Osteoblast (primary cell): ENCODE measurements at regions not wholly inside any gene's neighbourhood (a gene's known extent, or its start where the extent isn't known, plus 50 kb on each side); places are given as distances from the start of the nearest gene placed in this dataset.
A peak's percentile ranks its signal among the peaks of the same experiment; 100 is the strongest.

Experiments
- DNase-seq: peaks from one replicate; pipeline ENCODE4 v3.0.0; 2011; ENCODE audit warnings: low spot score, mixed read lengths; ENCODE audit not compliant: insufficient read length; ENCODE audit errors: missing footprints
- H2AFZ ChIP-seq: 2 replicates; pipeline ENCODE4 v1.6.0; 2011; ENCODE audit warnings: mild to moderate bottlenecking, low read length
- H3K27ac ChIP-seq: 2 replicates; pipeline ENCODE4 v1.5.1; 2011; ENCODE audit warnings: mild to moderate bottlenecking, low read depth, low read length, moderate library complexity
- H3K27me3 ChIP-seq: 2 replicates; pipeline ENCODE4 v1.6.0; 2012; ENCODE audit warnings: mild to moderate bottlenecking, control low read depth, inconsistent platforms, low read length, moderate library complexity; ENCODE audit not compliant: insufficient read depth
- H3K36me3 ChIP-seq: 2 replicates; pipeline ENCODE4 v1.5.1; 2011; ENCODE audit warnings: mild to moderate bottlenecking, low read length, control low read depth, moderate library complexity; ENCODE audit not compliant: insufficient read depth
- H3K4me1 ChIP-seq: 2 replicates; pipeline ENCODE4 v1.5.1; 2011; ENCODE audit warnings: mild to moderate bottlenecking, low read length, control low read depth, moderate library complexity; ENCODE audit not compliant: insufficient read depth
- H3K4me2 ChIP-seq: 2 replicates; pipeline ENCODE4 v1.6.0; 2011; ENCODE audit warnings: mild to moderate bottlenecking, low read length; ENCODE audit not compliant: insufficient read depth
- H3K4me3 ChIP-seq: fragments of 200-600 bp; sonication (generic); 3 replicates; pipeline ENCODE4 v1.5.1; 2012; ENCODE audit warnings: mild to moderate bottlenecking, low read length, inconsistent platforms; ENCODE audit not compliant: insufficient read depth
- H3K79me2 ChIP-seq: 2 replicates; pipeline ENCODE4 v1.6.0; 2012; ENCODE audit warnings: mild to moderate bottlenecking, low read length, control low read depth, inconsistent platforms; ENCODE audit not compliant: insufficient read depth
- H3K9me3 ChIP-seq: 2 replicates; pipeline ENCODE4 v1.5.1; 2011; ENCODE audit warnings: low read depth, low read length, control low read depth
- H4K20me1 ChIP-seq: 2 replicates; pipeline ENCODE4 v1.6.0; 2012; ENCODE audit warnings: mild to moderate bottlenecking, low read length, control low read depth; ENCODE audit not compliant: insufficient read depth
- TF ChIP-seq, protein P1 (sequence below): IDR thresholded peaks from 2 replicates; pipeline ENCODE4 v1.5.1; 2011; ENCODE audit warnings: mild to moderate bottlenecking, low read depth, low read length, moderate library complexity; ENCODE audit errors: extremely low read depth

- H4K20me1 ChIP-seq = no peaks in the 10 kb centered on the region
- H3K27ac ChIP-seq = no peak overlapping the region
- DNase-seq = no peak
- no peak overlapping the region for H2AFZ ChIP-seq
- peaks cover 11% of the 10 kb centered on the region for H3K27me3 ChIP-seq
- no peaks in the 10 kb centered on the region for H3K9me3 ChIP-seq
- TF ChIP-seq, protein P1, sequence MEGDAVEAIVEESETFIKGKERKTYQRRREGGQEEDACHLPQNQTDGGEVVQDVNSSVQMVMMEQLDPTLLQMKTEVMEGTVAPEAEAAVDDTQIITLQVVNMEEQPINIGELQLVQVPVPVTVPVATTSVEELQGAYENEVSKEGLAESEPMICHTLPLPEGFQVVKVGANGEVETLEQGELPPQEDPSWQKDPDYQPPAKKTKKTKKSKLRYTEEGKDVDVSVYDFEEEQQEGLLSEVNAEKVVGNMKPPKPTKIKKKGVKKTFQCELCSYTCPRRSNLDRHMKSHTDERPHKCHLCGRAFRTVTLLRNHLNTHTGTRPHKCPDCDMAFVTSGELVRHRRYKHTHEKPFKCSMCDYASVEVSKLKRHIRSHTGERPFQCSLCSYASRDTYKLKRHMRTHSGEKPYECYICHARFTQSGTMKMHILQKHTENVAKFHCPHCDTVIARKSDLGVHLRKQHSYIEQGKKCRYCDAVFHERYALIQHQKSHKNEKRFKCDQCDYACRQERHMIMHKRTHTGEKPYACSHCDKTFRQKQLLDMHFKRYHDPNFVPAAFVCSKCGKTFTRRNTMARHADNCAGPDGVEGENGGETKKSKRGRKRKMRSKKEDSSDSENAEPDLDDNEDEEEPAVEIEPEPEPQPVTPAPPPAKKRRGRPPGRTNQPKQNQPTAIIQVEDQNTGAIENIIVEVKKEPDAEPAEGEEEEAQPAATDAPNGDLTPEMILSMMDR = no peak
- H3K4me3 ChIP-seq = no peak overlapping the region
- peaks cover 11% of the 10 kb centered on the region for H3K4me1 ChIP-seq
- no peaks in the 10 kb centered on the region for H3K79me2 ChIP-seq
- no peak overlapping the region for H3K4me2 ChIP-seq
- no peaks in the 10 kb centered on the region for H3K36me3 ChIP-seq
These were observed 68.8 kb upstream of the PRNP start for GRCh38 chr20:4617484-4617883.

DNA sequence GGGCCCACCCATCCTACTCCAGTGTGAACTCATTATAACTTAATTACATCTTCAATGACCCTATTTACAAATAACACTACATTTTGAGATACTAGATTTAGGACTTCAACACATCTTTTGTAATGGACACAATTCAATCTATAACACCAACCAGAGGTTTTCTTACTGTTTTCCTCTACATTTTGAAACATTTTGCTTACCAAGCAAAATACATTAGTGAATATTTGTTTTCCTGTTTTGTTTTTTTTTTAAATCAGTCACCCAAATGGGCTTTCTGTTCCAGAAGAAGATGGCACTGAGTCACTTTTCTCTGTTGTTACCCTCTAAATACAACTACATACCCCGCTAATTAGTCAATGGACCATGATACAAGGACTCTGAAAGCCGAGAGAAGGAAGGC lies 69.2 kb upstream of the PRNP start:
- Histone ChIP-seq H3K27ac (no peak overlapping the region), H3K4me2 (no peak overlapping the region), H3K27me3 (peaks cover 8% of the 10 kb centered on the region), H3K36me3 (no peaks in the 10 kb centered on the region), H2AFZ (no peak overlapping the region), H3K79me2 (no peaks in the 10 kb centered on the region), H4K20me1 (no peaks in the 10 kb centered on the region), H3K9me3 (no peaks in the 10 kb centered on the region), H3K4me1 (peaks cover 11% of the 10 kb centered on the region), H3K4me3 (no peak overlapping the region)
- DNase-seq = no peak
- TF ChIP-seq, protein P1 = no peak

GRCh38 chr20:4613718-4614620 lies 72.3 kb upstream of the PRNP start:
- Histone ChIP-seq H3K27ac (no peak overlapping the region), H3K27me3 (peaks cover 7% of the 10 kb centered on the region), H3K36me3 (no peaks in the 10 kb centered on the region), H3K4me1 (peaks cover 11% of the 10 kb centered on the region), H3K4me2 (peak overlapping the region; percentile 26), H4K20me1 (no peaks in the 10 kb centered on the region), H3K4me3 (no peak overlapping the region), H3K9me3 (no peaks in the 10 kb centered on the region), H3K79me2 (no peaks in the 10 kb centered on the region), H2AFZ (no peak overlapping the region)
- no peak for DNase-seq
- TF ChIP-seq, protein P1 = peak; percentile 50

GRCh38 chr20:4613184-4613583 lies 73.1 kb upstream of the PRNP start:
- DNase-seq = no peak
- Histone ChIP-seq H2AFZ (no peak overlapping the region), H3K9me3 (no peaks in the 10 kb centered on the region), H3K4me3 (no peak overlapping the region), H3K36me3 (no peaks in the 10 kb centered on the region), H3K27me3 (peaks cover 10% of the 10 kb centered on the region), H3K27ac (no peak overlapping the region), H4K20me1 (no peaks in the 10 kb centered on the region), H3K4me2 (no peak overlapping the region), H3K79me2 (no peaks in the 10 kb centered on the region), H3K4me1 (peaks cover 11% of the 10 kb centered on the region)
- TF ChIP-seq, protein P1 = no peak
